ENCODE measurements at regions not wholly inside any gene's neighbourhood (a gene's known extent, or its start where the extent isn't known, plus 50 kb on each side); places are given as distances from the start of the nearest gene placed in this dataset.

GRCh38 chr9:20291201-20291600, 331.1 kb downstream of the MLLT3 start:
- intact Hi-C loops (cut with micrococcal nuclease) = no loop called here
- Histone ChIP-seq H4K20me1 (ENCODE audit: control insufficient read depth, insufficient read depth, low read length, poor library complexity, severe bottlenecking) (no peaks in the 10 kb centered on the region), H3K4me3 (ENCODE audit: control extremely low read depth in 1 of 5, extremely low read depth in 1 of 5, insufficient read depth in 1 of 5, low read depth in 2 of 5, low read length in 4 of 5) (no peak overlapping the region), H2AFZ (ENCODE audit: insufficient read depth, low read depth, low read length, poor library complexity, severe bottlenecking) (no peak overlapping the region), H3K9me3 (ENCODE audit: control extremely low read depth in 1 of 3, control insufficient read depth in 2 of 3, insufficient read depth in 1 of 3, low read length in 2 of 3) (peaks cover 0 to 10% (median 2%) of the 10 kb centered on the region in 3 donors), H3K27ac (ENCODE audit: low read length in 2 of 2) (no peak overlapping the region), H3K27me3 (replicated peaks in 1 of 4; ENCODE audit: control extremely low read depth in 1 of 4, control insufficient read depth in 3 of 4, insufficient read depth in 4 of 4, low read length in 3 of 4) (no peaks in the 10 kb centered on the region), H3K79me2 (ENCODE audit: control insufficient read depth, insufficient read depth, low read length) (no peaks in the 10 kb centered on the region), H3K4me1 (ENCODE audit: control insufficient read depth in 2 of 2, insufficient read depth in 2 of 2, low read length in 2 of 2) (peaks cover 0 to 2% of the 10 kb centered on the region in 2 donors), H3K9ac (ENCODE audit: low read length) (no peak overlapping the region), H3K4me2 (replicated peaks; ENCODE audit: low read depth, low read length, poor library complexity, severe bottlenecking) (no peak overlapping the region), H3K36me3 (replicated peaks in 1 of 2; ENCODE audit: control extremely low read depth in 1 of 2, control insufficient read depth in 1 of 2, extremely low read depth in 1 of 2, insufficient read depth in 2 of 2, low read length in 1 of 2) (no peaks in the 10 kb centered on the region)
- POLR2A ChIA-PET = no interaction called here
- H3K9me3 Mint-ChIP-seq (ENCODE audit: insufficient read depth) = no peaks in the 10 kb centered on the region
- H3K27ac Mint-ChIP-seq = no peak overlapping the region
- peaks cover 4% of the 10 kb centered on the region for H3K27me3 Mint-ChIP-seq
- ATAC-seq (ENCODE audit: low read depth) (no peak), DNase-seq (no peak)
- CTCF ChIA-PET = no interaction called here
- H3K4me1 Mint-ChIP-seq = no peaks in the 10 kb centered on the region
- H3K4me3 Mint-ChIP-seq = no peak overlapping the region
- TF ChIP-seq CTCF (IDR thresholded peaks at IDR 0.05) = no peak
- no peak for TF ChIP-seq EZH2 (IDR thresholded peaks at IDR 0.05; ENCODE audit: borderline replicate concordance, insufficient read depth, low read depth, low read length, poor library complexity, severe bottlenecking)
- WGBS (ENCODE audit: insufficient coverage) = 53% methylated on average over 2 of the region's 2 CpGs

- TF ChIP-seq EZH2 (IDR thresholded peaks at IDR 0.05; ENCODE audit: borderline replicate concordance, insufficient read depth, low read depth, low read length, poor library complexity, severe bottlenecking) (no peak), CTCF (IDR thresholded peaks at IDR 0.05) (no peak)
- Histone ChIP-seq H3K4me2 (replicated peaks; ENCODE audit: low read depth, low read length, poor library complexity, severe bottlenecking) (no peak overlapping the region), H3K27me3 (replicated peaks in 1 of 4; ENCODE audit: control extremely low read depth in 1 of 4, control insufficient read depth in 3 of 4, insufficient read depth in 4 of 4, low read length in 3 of 4) (no peaks in the 10 kb centered on the region), H3K4me1 (ENCODE audit: control insufficient read depth in 2 of 2, insufficient read depth in 2 of 2, low read length in 2 of 2) (peaks cover 0 to 3% of the 10 kb centered on the region in 2 donors), H3K36me3 (replicated peaks in 1 of 2; ENCODE audit: control extremely low read depth in 1 of 2, control insufficient read depth in 1 of 2, extremely low read depth in 1 of 2, insufficient read depth in 2 of 2, low read length in 1 of 2) (no peaks in the 10 kb centered on the region), H3K4me3 (ENCODE audit: control extremely low read depth in 1 of 5, extremely low read depth in 1 of 5, insufficient read depth in 1 of 5, low read depth in 2 of 5, low read length in 4 of 5) (no peak overlapping the region), H3K27ac (ENCODE audit: low read length in 2 of 2) (no peak overlapping the region), H4K20me1 (ENCODE audit: control insufficient read depth, insufficient read depth, low read length, poor library complexity, severe bottlenecking) (no peaks in the 10 kb centered on the region), H3K9ac (ENCODE audit: low read length) (no peak overlapping the region), H3K9me3 (ENCODE audit: control extremely low read depth in 1 of 3, control insufficient read depth in 2 of 3, insufficient read depth in 1 of 3, low read length in 2 of 3) (peaks cover 0 to 10% (median 2%) of the 10 kb centered on the region in 3 donors), H3K79me2 (ENCODE audit: control insufficient read depth, insufficient read depth, low read length) (no peaks in the 10 kb centered on the region), H2AFZ (ENCODE audit: insufficient read depth, low read depth, low read length, poor library complexity, severe bottlenecking) (no peak overlapping the region)
- WGBS (ENCODE audit: insufficient coverage) = 97% methylated on average over 6 of the region's 6 CpGs
- ChIA-PET POLR2A (no interaction called here), CTCF (no interaction called here)
- Mint-ChIP-seq H3K4me1 (no peaks in the 10 kb centered on the region), H3K9me3 (ENCODE audit: insufficient read depth) (no peaks in the 10 kb centered on the region), H3K27ac (no peak overlapping the region), H3K27me3 (peaks cover 4% of the 10 kb centered on the region), H3K4me3 (no peak overlapping the region)
- ATAC-seq (ENCODE audit: low read depth) (no peak), DNase-seq (no peak)
- intact Hi-C loops (cut with micrococcal nuclease) = no loop called here
These were observed 332.0 kb downstream of the MLLT3 start for GRCh38 chr9:20290257-20290656.

Data from B cell (primary cell).